OCI-LY3 (cell line): ENCODE measurements at regions not wholly inside any gene's neighbourhood (a gene's known extent, or its start where the extent isn't known, plus 50 kb on each side); places are given as distances from the start of the nearest gene placed in this dataset.

Source experiments
- H2AFZ ChIP-seq: fragments of 200-600, 300-600 bp; shearing (Covaris generic); 2 replicates; pipeline ENCODE4 v1.6.0; 2014; ENCODE audit warnings: antibody characterized with exemption, low read depth, low read length
- H3K27ac ChIP-seq: fragments of 200-600, 300-600 bp; sonication (generic); 2 replicates; pipeline ENCODE4 v1.5.1; 2014; ENCODE audit warnings: mild to moderate bottlenecking, low read length, moderate library complexity, mixed read lengths
- H3K27me3 ChIP-seq: fragments of 200-600, 300-600 bp; sonication (generic); 2 replicates; pipeline ENCODE4 v1.6.1; 2014; ENCODE audit warnings: low read depth, low read length, mixed read lengths
- H3K36me3 ChIP-seq: fragments of 200-600, 300-600 bp; sonication (generic); replicated peaks from 2 replicates; pipeline ENCODE3; 2014; ENCODE audit warnings: low read depth, low read length, mixed read lengths
- H3K4me1 ChIP-seq: fragments of 300-600, 200-600 bp; sonication (generic); 2 replicates; pipeline ENCODE4 v1.6.1; 2014; ENCODE audit warnings: low read length, mixed read lengths
- H3K4me2 ChIP-seq: fragments of 200-600, 300-600 bp; sonication (generic); 2 replicates; pipeline ENCODE4 v1.6.1; 2014; ENCODE audit warnings: low read length, mixed read lengths
- H3K4me3 ChIP-seq: fragments of 300-600, 200-600 bp; sonication (generic); 2 replicates; pipeline ENCODE4 v1.5.1; 2014; ENCODE audit warnings: antibody characterized with exemption, mild to moderate bottlenecking, low read length, moderate library complexity
- H3K79me2 ChIP-seq: fragments of 300-600, 200-600 bp; shearing (Covaris generic); 2 replicates; pipeline ENCODE4 v1.6.1; 2014; ENCODE audit warnings: mild to moderate bottlenecking, low read length, mixed read lengths
- H3K9ac ChIP-seq: fragments of 300-600, 200-600 bp; shearing (Covaris generic); 2 replicates; pipeline ENCODE4 v1.6.0; 2014; ENCODE audit warnings: mild to moderate bottlenecking, low read length, moderate library complexity
- H3K9me3 ChIP-seq: fragments of 200-600, 300-600 bp; shearing (Covaris generic); 2 replicates; pipeline ENCODE4 v1.6.1; 2014; ENCODE audit warnings: low read length, mixed read lengths; ENCODE audit not compliant: insufficient read depth
- H4K20me1 ChIP-seq: fragments of 200-600, 300-600 bp; sonication (generic); 2 replicates; pipeline ENCODE4 v1.6.1; 2016; ENCODE audit warnings: low read length, mixed read lengths; ENCODE audit not compliant: insufficient read depth
- CTCF ChIP-seq: fragments of 200-600, 300-600 bp; sonication (generic); IDR thresholded peaks from 2 replicates; pipeline ENCODE4 v1.5.1; 2014; ENCODE audit warnings: antibody characterized with exemption, low read length, low read depth
- EZH2phosphoT487 ChIP-seq: fragments of 200-600 bp; shearing (Covaris generic); IDR thresholded peaks from 2 replicates; pipeline ENCODE4 v1.6.1; 2018; ENCODE audit warnings: antibody characterized with exemption, mixed run types, low read depth

- no peak overlapping the region for H3K27ac ChIP-seq
- H3K4me2 ChIP-seq: no peak overlapping the region
- no peak overlapping the region for H3K9ac ChIP-seq
- no peaks in the 10 kb centered on the region for H3K36me3 ChIP-seq
- H2AFZ ChIP-seq: no peak overlapping the region
- no peak overlapping the region for H3K4me3 ChIP-seq
- H4K20me1 ChIP-seq: no peaks in the 10 kb centered on the region
- 0 out of 2 replicates have a peak, but pooled peaks cover 4% of the 10 kb centered on the region for H3K9me3 ChIP-seq
- H3K4me1 ChIP-seq: no peaks in the 10 kb centered on the region
- no peak for TF ChIP-seq CTCF
- no peak for TF ChIP-seq EZH2phosphoT487
- H3K79me2 ChIP-seq: no peaks in the 10 kb centered on the region
- peaks cover 15% of the 10 kb centered on the region for H3K27me3 ChIP-seq
These were observed 158.5 kb downstream of the CDCA7 start for GRCh38 chr2:173513107-173513727.

- no peaks in the 10 kb centered on the region for H3K4me1 ChIP-seq
- no peak overlapping the region for H3K27ac ChIP-seq
- no peaks in the 10 kb centered on the region for H3K79me2 ChIP-seq
- peaks cover 1% of the 10 kb centered on the region; the same call in 1 of the 2 replicates for H3K27me3 ChIP-seq
- H3K36me3 ChIP-seq: no peaks in the 10 kb centered on the region
- no peak overlapping the region for H2AFZ ChIP-seq
- 0 out of 2 replicates have a peak, but pooled peaks cover 4% of the 10 kb centered on the region for H3K9me3 ChIP-seq
- no peak overlapping the region for H3K4me2 ChIP-seq
- H4K20me1 ChIP-seq: no peaks in the 10 kb centered on the region
- H3K4me3 ChIP-seq: no peak overlapping the region
- no peak for TF ChIP-seq CTCF
- no peak for TF ChIP-seq EZH2phosphoT487
- H3K9ac ChIP-seq: no peak overlapping the region
These were observed 166.2 kb downstream of the CDCA7 start for GRCh38 chr2:173520918-173521317.

GRCh38 chr2:173521450-173522192 is 166.9 kb downstream of the CDCA7 start:
- Histone ChIP-seq H3K9me3 (0 out of 2 replicates have a peak, but pooled peaks cover 4% of the 10 kb centered on the region), H3K27me3 (peaks cover 3% of the 10 kb centered on the region; the same call in 1 of the 2 replicates), H3K4me1 (no peaks in the 10 kb centered on the region), H3K79me2 (no peaks in the 10 kb centered on the region), H3K9ac (no peak overlapping the region), H3K4me2 (no peak overlapping the region), H4K20me1 (no peaks in the 10 kb centered on the region), H3K4me3 (no peak overlapping the region), H3K36me3 (no peaks in the 10 kb centered on the region), H3K27ac (no peak overlapping the region), H2AFZ (no peak overlapping the region)
- TF ChIP-seq EZH2phosphoT487: no peak
- TF ChIP-seq CTCF: no peak

GRCh38 chr2:173523497-173523896 is 168.8 kb downstream of the CDCA7 start:
- H3K4me2 ChIP-seq: no peak overlapping the region
- no peak overlapping the region for H3K27ac ChIP-seq
- no peaks in the 10 kb centered on the region for H4K20me1 ChIP-seq
- no peak overlapping the region for H2AFZ ChIP-seq
- no peak overlapping the region for H3K9ac ChIP-seq
- H3K9me3 ChIP-seq: no peaks in the 10 kb centered on the region
- H3K79me2 ChIP-seq: no peaks in the 10 kb centered on the region
- TF ChIP-seq CTCF (no peak), EZH2phosphoT487 (no peak)
- H3K36me3 ChIP-seq: no peaks in the 10 kb centered on the region
- H3K4me3 ChIP-seq: no peak overlapping the region
- no peaks in the 10 kb centered on the region for H3K4me1 ChIP-seq
- peaks cover 6% of the 10 kb centered on the region; the same call in 1 of the 2 replicates for H3K27me3 ChIP-seq
